ENCODE measurements at regions not wholly inside any gene's neighbourhood (a gene's known extent, or its start where the extent isn't known, plus 50 kb on each side); places are given as distances from the start of the nearest gene placed in this dataset.
A peak's percentile ranks its signal among the peaks of the same experiment; 100 is the strongest.
"Not testable (repeated sequence)": the region's sequence is repeated elsewhere in the genome, so short reads cannot be mapped to it uniquely, and the experiment has no call there.

DNA sequence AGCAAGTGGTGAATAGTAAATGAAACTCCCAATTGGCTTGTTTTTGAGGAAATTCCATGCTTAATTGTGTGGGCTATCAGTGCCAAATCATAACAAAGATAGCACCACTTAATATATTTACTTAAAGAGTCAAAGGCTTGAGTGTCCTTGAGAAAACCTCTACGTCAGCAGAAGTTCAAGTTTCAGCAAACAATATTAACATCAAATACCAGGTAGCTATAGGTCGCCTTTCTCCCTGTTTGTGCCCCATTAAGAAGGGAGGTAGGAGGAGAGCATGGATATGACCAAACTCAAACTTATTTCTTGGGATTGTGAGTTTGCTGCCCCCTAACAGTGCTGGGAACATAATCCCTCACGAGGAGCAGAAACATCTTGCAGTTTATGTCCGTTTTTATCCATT, 105.6 kb upstream of the SYN3 start:
- Mint-ChIP-seq H3K4me3 (no peak overlapping the region), H3K9me3 (ENCODE audit: low read depth) (no peaks in the 10 kb centered on the region), H3K36me3 (no peaks in the 10 kb centered on the region), H3K4me1 (ENCODE audit: low read depth) (no peaks in the 10 kb centered on the region), H3K27me3 (peaks cover 6% of the 10 kb centered on the region), H3K27ac (no peak overlapping the region)

DNA sequence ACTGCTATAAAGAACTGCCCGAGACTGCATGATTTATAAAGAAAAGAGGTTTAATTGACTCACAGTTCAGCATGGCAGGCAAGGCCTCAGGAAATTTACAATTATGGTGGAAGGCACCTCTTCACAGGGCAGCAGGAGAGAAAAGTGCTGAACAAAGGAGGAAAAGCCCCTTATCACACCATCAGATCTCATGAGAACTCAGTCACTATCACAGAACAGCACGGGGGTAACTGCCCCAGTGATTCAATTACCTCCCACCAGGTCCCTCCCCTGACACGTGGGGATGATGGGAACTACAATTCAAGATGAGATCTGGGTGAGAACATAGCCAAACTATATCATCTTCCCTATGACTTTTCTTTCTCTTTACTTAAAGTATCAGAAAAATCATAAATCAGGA, 104.0 kb upstream of the SYN3 start:
- Mint-ChIP-seq H3K4me1 (ENCODE audit: low read depth) (no peaks in the 10 kb centered on the region), H3K36me3 (no peaks in the 10 kb centered on the region)

DNA sequence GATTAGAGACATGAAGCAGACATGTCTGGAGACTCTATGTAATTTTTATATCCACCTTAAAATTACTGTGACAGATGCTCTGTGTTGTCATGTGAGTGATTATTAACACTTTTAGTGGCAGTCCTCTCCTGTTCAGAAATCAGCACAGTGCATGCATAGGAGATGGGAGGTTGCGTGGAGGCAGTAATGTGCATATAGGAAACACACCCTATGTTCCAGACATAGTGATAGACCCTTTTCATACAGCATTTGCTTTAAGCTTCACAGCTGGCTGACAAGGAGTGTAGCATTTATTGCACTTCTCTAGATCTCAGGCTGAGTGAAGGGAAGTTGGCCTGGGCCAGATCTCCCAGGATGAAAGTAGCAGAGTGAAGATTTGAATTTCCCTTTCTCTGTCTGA, 102.3 kb upstream of the SYN3 start:
- Mint-ChIP-seq H3K36me3 (no peaks in the 10 kb centered on the region), H3K9me3 (ENCODE audit: low read depth) (peaks cover under 1% of the 10 kb centered on the region), H3K4me1 (ENCODE audit: low read depth) (no peaks in the 10 kb centered on the region), H3K27me3 (peaks cover 3% of the 10 kb centered on the region), H3K27ac (no peak overlapping the region), H3K4me3 (no peak overlapping the region)

More for the DNA sequence above, 104.0 kb upstream of the SYN3 start:
- Mint-ChIP-seq H3K27me3 (peaks cover 4% of the 10 kb centered on the region), H3K27ac (no peak overlapping the region), H3K4me3 (no peak overlapping the region), H3K9me3 (ENCODE audit: low read depth) (no peaks in the 10 kb centered on the region)

DNA sequence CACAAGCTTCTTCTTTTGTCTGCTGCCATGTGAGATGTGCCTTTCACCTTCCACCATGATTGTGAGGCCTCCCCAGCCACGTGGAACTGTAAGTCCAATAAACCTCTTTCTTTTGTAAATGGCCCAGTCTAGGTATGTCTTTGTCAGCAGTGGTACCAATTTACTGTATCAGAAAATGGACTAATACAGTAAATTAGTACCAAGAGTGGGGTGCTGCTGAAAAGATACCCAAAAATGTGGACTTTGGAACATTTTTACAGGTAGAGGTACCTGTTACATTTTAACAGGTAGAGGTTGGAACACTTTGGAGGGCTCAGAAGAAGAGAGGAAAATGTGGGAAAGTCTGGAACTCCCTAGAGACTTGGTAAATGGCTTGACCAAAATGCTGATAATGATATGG, 96.8 kb upstream of the SYN3 start:
- H3K27ac Mint-ChIP-seq; H3K4me1 Mint-ChIP-seq (ENCODE audit: low read depth); H3K4me3 Mint-ChIP-seq; H3K9me3 Mint-ChIP-seq (ENCODE audit: low read depth); H3K27me3 Mint-ChIP-seq; H3K36me3 Mint-ChIP-seq: not testable (repeated sequence)

DNA sequence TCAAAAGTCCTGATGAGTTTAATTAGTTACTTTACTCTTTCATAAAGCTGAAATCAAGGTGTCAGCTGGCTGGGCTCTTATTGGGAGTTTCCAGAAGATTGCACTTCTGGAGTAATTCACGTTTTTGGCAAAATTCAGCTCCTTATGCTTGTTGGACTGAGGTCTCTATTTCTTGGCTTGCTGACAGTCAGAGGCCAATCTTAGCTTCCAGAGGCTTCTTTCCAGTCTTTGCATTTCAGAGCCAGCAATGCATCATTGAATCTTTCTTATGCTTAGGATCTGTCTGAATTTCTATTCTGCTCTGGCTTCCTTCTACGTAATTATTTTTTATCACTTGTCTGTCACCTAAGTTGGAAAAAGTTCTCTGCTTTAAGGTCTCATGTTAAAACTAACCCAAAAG, 91.4 kb upstream of the SYN3 start:
- H3K27ac Mint-ChIP-seq = no peak overlapping the region
- no peaks in the 10 kb centered on the region for H3K9me3 Mint-ChIP-seq (ENCODE audit: low read depth)
- peaks cover 2% of the 10 kb centered on the region for H3K27me3 Mint-ChIP-seq
- no peaks in the 10 kb centered on the region for H3K4me1 Mint-ChIP-seq (ENCODE audit: low read depth)
- H3K36me3 Mint-ChIP-seq = no peaks in the 10 kb centered on the region
- H3K4me3 Mint-ChIP-seq = no peak overlapping the region

DNA sequence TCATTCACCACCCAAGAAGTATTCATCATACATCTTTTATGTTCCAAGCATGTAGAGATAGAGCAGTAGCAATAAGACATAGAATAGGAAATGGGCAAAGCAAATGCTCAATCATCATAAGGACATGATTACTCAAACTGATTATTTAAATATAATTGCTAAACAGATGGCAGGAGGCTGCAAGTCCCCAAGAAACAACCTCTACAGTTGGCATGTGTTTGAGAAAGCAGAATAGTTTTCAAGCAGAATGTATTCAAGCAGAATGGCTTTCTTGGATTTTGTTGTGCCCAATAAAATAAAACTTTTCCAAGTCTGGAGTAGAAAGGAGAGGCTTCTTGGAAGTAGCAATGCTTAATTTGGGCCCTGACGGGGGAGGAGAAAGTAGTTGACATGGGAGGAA, 86.5 kb upstream of the SYN3 start:
- Mint-ChIP-seq H3K27me3 (peaks cover 2% of the 10 kb centered on the region), H3K4me1 (ENCODE audit: low read depth) (no peaks in the 10 kb centered on the region), H3K36me3 (no peaks in the 10 kb centered on the region), H3K9me3 (ENCODE audit: low read depth) (no peaks in the 10 kb centered on the region), H3K4me3 (no peak overlapping the region), H3K27ac (no peak overlapping the region)

DNA sequence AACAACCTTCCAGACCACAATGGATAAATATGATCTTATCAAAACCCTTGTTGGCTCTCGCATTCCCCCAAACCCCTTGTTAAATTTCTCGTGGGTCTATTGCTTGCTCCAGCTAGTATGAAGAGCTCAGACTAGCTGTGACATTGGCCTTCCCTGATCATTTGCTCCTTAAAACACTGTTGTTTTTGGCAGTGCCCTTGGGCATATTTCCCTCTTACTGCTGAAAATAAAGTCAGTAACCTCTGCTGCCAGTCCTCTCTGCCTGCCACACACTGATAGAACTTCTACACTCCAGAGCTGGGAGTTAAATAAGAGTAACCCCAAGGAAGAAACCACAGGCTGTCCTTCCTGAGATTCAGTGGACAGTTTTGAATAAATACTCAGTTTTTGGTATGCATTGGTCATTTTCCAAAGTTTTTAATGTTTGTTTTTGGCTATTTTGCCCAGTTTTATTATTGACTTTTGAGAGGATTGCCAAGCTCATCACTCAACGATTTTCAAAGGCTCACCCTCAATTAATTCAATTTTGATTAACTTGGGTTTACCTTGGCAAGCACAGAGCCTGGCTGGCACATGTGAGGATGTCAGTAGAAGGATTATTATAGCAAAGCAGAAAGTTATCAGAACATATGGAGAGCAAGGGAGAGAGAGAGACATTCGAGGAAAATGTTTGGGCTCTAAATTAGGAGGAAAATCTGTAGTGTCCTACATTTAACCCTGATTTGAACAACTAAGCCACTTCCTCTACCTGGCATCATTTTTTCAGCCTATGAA, 84.3 kb upstream of the SYN3 start:
- no peaks in the 10 kb centered on the region for H3K9me3 Mint-ChIP-seq (ENCODE audit: low read depth)

DNA sequence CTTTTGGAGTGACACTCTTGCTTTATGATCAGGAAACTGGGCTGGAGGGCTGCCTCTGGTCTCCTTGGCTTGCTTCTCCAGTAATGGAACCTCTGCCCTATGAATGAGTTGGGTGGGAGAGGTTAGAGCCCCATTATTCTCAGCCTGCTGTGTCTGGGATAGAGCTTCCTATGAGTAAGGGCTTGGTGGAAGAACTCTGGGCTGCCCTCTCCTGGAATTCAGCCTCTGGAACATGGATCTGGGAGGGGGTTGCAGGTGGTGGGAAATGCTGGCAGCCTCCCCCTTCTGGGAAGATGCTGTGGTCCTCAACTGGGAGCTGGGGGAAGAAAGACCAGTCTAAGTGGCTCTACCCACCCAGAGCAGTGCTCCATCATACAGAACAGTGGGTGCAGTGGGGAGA, 81.8 kb upstream of the SYN3 start:
- Mint-ChIP-seq H3K4me1 (ENCODE audit: low read depth) (no peaks in the 10 kb centered on the region), H3K4me3 (no peak overlapping the region), H3K27ac (no peak overlapping the region), H3K27me3 (peaks cover 2% of the 10 kb centered on the region), H3K36me3 (no peaks in the 10 kb centered on the region), H3K9me3 (ENCODE audit: low read depth) (peaks cover 4% of the 10 kb centered on the region)

More for the DNA sequence above, 84.3 kb upstream of the SYN3 start:
- H3K4me1 Mint-ChIP-seq (ENCODE audit: low read depth) = no peaks in the 10 kb centered on the region
- H3K36me3 Mint-ChIP-seq = no peaks in the 10 kb centered on the region
- peaks cover 2% of the 10 kb centered on the region for H3K27me3 Mint-ChIP-seq
- H3K27ac Mint-ChIP-seq = no peak overlapping the region
- no peak overlapping the region for H3K4me3 Mint-ChIP-seq

DNA sequence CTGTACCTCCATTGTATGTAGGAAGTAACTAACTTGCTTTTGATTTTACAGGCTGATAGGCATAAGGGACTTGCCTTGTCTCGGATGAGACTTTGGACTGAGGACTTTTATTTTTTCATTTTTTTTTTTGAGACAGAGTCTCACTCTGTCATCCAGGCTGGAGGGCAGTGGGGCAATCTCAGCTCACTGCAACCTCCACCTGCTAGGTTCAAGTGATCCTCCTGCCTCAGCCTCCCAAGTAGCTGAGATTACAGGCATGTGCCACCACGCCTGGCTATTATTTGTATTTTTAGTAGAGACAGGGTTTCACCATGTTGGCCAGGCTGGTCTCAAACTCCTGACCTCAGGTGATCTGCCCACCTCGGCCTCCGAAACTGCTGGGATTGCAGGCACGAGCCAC, 80.2 kb upstream of the SYN3 start:
- not testable (repeated sequence) for H3K27me3 Mint-ChIP-seq; H3K27ac Mint-ChIP-seq; H3K36me3 Mint-ChIP-seq; H3K9me3 Mint-ChIP-seq (ENCODE audit: low read depth); H3K4me1 Mint-ChIP-seq (ENCODE audit: low read depth); H3K4me3 Mint-ChIP-seq

DNA sequence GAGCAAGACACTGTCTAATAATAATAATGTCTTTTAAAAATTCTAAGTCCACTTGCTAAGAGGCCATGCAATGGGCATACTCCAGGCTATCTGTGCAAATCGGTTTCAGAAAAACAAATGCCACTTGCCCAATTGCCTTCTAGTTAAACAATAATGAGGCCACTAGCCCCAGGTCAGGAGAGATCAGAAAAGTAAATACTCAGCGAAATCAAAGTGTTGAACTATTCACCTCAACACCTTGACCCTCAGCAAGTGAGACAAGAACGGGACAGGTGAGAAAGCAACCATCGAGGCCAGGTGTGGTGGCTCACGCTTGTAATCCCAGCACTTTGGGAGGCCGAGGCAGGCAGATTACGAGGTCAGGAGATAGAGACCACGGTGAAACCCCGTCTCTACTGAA, 72.3 kb upstream of the SYN3 start:
- Mint-ChIP-seq H3K27ac (no peak overlapping the region), H3K36me3 (no peaks in the 10 kb centered on the region), H3K9me3 (ENCODE audit: low read depth) (peaks cover 3% of the 10 kb centered on the region), H3K27me3 (peaks cover 8% of the 10 kb centered on the region), H3K4me3 (no peak overlapping the region), H3K4me1 (ENCODE audit: low read depth) (no peaks in the 10 kb centered on the region)

DNA sequence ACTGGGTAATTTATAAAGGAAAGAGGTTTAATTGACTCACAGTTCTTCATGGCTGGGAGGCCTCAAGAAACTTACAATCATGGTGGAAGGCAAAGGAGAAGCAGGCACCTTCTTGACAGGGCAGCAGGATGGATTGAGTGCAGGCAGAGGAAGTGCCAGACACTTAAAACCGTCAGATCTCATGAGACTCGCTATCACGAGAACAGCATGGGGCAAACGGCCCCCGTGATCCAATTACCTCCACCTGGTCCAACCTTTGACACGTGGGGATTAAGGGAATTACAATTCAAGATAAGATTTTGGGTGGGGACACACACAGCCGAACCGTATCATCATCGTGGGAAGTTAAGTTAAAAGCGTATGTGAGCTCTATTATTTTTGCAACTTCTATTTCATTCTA, 71.4 kb upstream of the SYN3 start:
- no peak overlapping the region for H3K4me3 Mint-ChIP-seq
- no peaks in the 10 kb centered on the region for H3K36me3 Mint-ChIP-seq
- H3K27me3 Mint-ChIP-seq = peaks cover 10% of the 10 kb centered on the region
- peaks cover 3% of the 10 kb centered on the region for H3K9me3 Mint-ChIP-seq (ENCODE audit: low read depth)
- no peaks in the 10 kb centered on the region for H3K4me1 Mint-ChIP-seq (ENCODE audit: low read depth)
- H3K27ac Mint-ChIP-seq = peak overlapping the region; percentile 8

DNA sequence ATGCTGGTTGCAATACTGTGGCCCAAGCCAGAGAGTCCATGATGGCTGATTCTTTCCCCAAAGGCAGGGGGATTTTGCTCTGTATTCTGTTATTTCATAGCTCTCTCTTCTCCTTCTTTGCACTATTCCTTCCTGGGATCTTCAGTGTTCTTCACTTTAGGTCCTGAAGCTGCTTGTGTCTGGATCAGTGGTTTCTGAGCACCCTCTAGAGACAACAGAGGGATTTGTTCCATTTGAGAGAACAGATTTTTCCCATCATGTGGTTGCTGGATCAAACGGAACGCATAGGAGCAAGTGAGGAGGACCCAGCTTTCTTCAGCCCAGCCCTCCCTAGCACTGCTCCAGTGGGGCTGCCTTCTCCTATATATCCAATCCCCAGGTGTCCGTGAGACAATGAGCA, 68.7 kb upstream of the SYN3 start:
- Mint-ChIP-seq H3K27ac (no peak overlapping the region), H3K4me1 (ENCODE audit: low read depth) (no peaks in the 10 kb centered on the region), H3K27me3 (peaks cover 14% of the 10 kb centered on the region), H3K9me3 (ENCODE audit: low read depth) (no peaks in the 10 kb centered on the region), H3K4me3 (no peak overlapping the region), H3K36me3 (no peaks in the 10 kb centered on the region)

DNA sequence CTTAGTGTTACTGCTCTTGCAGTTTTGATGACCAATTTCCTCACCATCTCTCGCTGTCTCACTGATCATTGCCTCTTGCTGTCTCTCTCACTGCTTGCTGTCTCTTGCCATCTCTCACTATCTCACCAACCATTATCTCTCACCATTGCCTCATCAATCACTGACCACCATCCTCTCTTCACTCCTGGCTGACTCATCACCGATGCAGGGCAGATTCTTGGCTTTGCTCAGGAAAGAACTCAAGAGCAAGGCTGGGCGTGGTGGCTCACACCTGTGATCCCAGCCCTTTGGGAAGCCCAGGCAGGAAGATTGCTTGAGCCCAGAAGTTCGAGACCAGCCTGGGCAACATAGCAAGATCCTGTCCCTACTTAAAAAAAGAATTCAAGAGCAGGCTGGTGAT, 66.3 kb upstream of the SYN3 start:
- H3K27ac Mint-ChIP-seq = no peak overlapping the region
- no peaks in the 10 kb centered on the region for H3K36me3 Mint-ChIP-seq
- no peak overlapping the region for H3K4me3 Mint-ChIP-seq
- no peaks in the 10 kb centered on the region for H3K9me3 Mint-ChIP-seq (ENCODE audit: low read depth)
- H3K27me3 Mint-ChIP-seq = peaks cover 12% of the 10 kb centered on the region
- no peaks in the 10 kb centered on the region for H3K4me1 Mint-ChIP-seq (ENCODE audit: low read depth)

DNA sequence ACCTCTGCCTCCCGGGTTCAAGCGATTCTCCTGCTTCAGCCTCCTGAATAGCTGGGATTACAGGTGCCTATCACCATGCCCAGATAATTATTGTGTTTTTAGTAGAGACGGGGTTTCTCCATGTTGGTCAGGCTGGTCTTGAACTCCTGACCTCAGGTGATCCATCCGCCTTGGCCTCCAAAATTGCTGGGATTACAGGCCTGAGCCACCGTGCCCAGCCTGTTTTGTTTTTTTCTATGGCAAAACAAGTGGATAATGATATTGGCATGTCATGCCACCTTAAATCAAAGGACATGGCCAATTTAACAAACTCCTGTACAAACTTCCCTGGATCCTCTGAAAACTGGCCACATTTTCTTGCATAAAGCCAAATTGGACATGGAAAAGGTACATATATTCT, 64.3 kb upstream of the SYN3 start:
- not testable (repeated sequence) for H3K27ac Mint-ChIP-seq; H3K9me3 Mint-ChIP-seq (ENCODE audit: low read depth); H3K4me1 Mint-ChIP-seq (ENCODE audit: low read depth); H3K4me3 Mint-ChIP-seq; H3K36me3 Mint-ChIP-seq
- peaks cover 12% of the 10 kb centered on the region for H3K27me3 Mint-ChIP-seq

DNA sequence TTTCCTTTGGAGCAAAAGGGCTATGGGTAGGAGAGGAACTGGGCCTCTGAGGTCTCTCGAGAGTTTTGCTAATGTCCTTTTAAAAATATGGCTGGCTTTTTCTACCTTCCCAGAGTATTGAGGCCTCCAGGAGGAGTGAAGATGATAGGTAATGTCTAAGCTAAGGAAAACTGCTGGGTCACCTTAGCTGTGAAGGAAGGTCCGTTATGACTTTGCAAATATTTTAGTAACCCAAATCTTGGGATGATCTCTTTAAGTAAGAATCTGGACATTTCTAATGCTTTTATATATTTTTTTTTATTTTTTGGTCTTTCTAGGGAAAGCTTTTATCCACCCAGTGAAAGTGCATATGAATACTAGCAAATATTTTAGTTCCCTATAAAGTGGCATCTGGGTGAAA, 60.9 kb upstream of the SYN3 start:
- H3K36me3 Mint-ChIP-seq = no peaks in the 10 kb centered on the region
- no peak overlapping the region for H3K4me3 Mint-ChIP-seq
- H3K27me3 Mint-ChIP-seq = peaks cover 2% of the 10 kb centered on the region
- H3K9me3 Mint-ChIP-seq (ENCODE audit: low read depth) = no peaks in the 10 kb centered on the region
- no peaks in the 10 kb centered on the region for H3K4me1 Mint-ChIP-seq (ENCODE audit: low read depth)
- no peak overlapping the region for H3K27ac Mint-ChIP-seq

DNA sequence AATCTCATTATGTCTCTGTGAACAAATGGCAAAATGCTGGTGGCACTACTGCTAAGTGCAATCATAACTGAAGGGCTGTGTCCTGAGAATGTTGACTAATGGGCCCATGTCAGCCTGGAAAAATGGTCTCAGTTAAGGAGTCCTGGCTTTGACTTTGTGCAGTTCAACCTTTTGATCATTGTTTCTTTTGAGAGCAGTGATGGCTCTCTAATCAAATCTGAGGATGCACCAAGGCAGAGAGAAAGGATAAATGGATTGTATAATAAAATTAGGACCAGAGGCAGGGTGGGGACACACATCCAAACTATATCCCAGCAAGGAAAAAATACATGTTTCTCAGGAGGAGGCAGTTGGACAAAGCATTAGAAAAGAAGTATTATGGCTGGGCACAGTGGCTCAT, 59.6 kb upstream of the SYN3 start:
- Mint-ChIP-seq H3K9me3 (ENCODE audit: low read depth) (no peaks in the 10 kb centered on the region), H3K4me1 (ENCODE audit: low read depth) (no peaks in the 10 kb centered on the region), H3K27me3 (no peaks in the 10 kb centered on the region), H3K4me3 (no peak overlapping the region), H3K27ac (no peak overlapping the region), H3K36me3 (no peaks in the 10 kb centered on the region)
